Eye (tissue), 1 donor: ENCODE measurements at regions not wholly inside any gene's neighbourhood (a gene's known extent, or its start where the extent isn't known, plus 50 kb on each side); places are given as distances from the start of the nearest gene placed in this dataset.

ENCODE experiments used
- DNase-seq: peaks from one replicate; pipeline ENCODE4 v3.0.0-alpha.2; 2015

DNA sequence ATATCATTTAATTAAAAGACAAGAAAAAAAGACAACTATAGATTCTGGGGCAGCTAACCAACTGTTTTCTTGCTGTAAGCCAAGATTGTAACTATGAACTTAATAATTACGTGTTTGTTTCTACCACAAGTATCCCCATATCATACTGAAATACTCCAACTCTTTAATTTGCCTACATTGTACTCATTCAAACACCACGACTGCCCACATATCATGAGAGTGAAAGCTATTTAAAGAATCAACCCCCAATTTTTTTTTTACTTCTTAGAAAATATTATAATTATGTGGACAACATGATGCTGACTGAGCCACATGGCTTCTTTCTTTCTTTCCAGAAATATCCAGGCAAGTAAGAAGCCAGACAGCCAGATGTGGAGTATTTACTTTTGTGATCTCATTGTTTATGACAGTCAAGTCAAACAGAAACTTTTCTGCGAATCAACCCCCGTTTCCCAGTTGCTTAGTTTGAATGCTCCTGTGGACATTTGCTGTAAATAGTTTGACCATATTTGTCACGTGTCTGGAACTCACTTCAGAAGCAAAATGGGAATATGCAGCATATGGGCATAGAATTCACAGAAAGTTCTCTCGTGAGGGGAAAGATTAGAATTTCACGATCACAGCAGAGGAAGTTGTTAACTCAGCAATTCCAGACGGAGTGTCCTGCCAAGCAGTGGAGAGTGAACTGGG is 126.8 kb upstream of the PSMD7 start:
- DNase-seq = peak; percentile 48

GRCh38 chr16:74169066-74169465 is 127.5 kb upstream of the PSMD7 start:
- DNase-seq = no peak

DNA sequence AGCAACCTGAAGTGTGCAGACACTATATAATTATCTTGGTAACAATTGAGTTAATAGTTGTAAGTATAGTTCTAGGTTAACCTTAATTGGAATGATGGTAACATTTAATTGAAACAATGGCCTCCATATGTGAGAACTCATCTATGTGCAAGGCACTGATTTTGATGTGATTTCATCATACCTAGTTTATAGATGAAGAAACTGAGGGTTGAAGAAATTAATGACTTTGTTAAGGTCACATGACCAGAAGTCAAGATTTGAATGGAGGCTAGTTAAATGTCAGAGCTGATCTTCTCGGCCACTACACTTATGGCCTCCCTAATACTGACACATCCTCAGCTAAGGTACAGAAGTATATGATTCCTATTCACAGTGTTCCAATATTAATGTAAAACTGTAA is 128.2 kb upstream of the PSMD7 start:
- no peak for DNase-seq

GRCh38 chr16:74166456-74166855 is 130.2 kb upstream of the PSMD7 start:
- no peak for DNase-seq

- no peak for DNase-seq
These were observed 131.0 kb upstream of the PSMD7 start for GRCh38 chr16:74165566-74166080.

DNA sequence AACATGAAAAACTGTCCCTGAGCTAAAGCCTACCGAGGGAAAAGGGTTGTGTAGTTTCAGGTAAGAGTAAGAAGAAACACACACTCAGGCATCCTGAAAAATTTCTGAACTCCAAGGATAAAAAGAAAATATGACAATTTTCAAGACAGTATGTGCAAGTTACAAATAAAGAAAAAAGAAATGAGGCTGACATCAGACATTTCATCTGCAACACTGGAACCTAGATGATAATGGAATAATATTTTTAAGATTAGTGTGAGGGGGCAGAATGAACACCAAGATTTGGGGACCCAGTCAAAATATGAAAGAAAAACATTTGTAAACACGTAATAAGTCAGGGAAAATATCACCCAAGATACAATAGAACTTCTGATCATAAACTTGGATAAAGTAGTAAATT is 135.9 kb upstream of the PSMD7 start:
- DNase-seq = no peak

DNA sequence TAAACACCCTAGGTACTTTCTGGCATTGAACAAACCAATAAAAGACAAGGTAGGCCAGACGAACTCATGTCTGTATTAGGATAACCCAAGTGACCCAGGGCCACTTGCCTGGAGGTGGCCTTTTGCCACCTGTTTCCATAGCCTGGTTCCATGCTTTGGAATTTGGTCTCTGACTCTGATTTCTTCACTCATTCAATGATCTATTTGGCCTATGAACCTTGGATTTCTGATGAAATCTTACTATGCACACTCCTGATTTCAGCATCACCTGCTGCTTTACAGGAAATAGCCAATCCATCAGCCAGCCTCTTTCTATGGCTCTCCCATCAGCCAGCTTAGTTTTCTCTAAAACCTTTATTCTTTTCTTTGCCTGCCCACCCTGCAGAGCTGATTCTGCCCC is 142.8 kb upstream of the PSMD7 start:
- DNase-seq = no peak

- DNase-seq = no peak
These were observed 150.0 kb upstream of the PSMD7 start for GRCh38 chr16:74146643-74147042.

GRCh38 chr16:74143171-74143570 is 153.4 kb upstream of the PSMD7 start:
- no peak for DNase-seq

DNA sequence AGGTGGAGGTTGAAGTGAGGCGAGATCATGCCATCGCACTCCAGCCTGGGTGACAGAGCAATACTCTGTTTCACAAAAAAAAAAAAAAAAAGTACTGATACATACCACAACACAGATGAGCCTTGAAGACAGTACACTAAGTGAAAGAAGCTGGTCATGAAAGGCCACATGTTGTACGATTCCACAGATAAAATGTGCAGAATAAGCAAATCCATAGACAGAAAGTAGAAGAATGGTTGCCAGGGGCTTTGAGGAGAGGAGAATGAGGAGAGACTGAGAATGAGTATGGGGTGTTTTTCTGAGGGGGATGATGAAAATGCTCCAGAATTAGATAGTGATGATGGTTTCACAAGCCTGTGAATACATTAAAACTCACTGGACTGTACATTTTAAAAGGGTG is 155.6 kb upstream of the PSMD7 start:
- no peak for DNase-seq

DNA sequence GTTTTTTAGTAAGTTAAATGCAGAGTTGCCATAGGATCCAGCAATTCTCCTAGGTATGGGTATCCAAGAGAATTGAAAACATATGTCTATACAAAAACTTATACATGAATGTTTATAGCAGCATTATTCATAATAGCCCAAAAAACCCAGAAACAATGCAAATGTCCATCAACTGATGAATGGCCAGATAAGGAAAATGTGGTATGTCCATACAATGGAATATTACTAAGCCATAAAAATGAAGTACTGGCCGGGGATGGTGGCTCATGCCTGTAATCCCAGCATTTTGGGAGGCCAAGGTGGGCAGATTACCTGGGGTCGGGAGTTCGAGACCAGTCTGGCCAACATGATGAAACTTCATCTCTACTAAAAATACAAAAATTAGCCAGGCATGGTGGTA is 156.1 kb upstream of the PSMD7 start:
- DNase-seq = no peak

DNA sequence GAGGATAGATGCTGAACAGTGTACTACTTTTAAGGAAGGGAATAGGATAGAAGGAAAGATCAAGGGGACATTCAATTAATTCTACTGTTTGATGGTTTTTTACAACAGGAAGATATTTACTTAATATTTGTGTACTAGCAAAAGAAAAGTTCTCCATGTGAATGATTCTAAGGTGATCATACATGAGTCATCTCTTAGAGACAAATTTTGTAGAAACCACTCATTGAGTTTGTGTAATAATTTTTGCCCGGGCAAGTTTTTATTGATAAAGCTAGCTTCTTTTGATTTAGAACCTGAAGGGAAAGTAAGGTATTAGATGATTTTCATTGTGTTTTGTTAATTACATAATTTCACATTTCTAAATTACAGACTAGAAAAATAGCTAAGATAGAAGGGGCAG is 172.8 kb upstream of the PSMD7 start:
- DNase-seq = no peak

DNA sequence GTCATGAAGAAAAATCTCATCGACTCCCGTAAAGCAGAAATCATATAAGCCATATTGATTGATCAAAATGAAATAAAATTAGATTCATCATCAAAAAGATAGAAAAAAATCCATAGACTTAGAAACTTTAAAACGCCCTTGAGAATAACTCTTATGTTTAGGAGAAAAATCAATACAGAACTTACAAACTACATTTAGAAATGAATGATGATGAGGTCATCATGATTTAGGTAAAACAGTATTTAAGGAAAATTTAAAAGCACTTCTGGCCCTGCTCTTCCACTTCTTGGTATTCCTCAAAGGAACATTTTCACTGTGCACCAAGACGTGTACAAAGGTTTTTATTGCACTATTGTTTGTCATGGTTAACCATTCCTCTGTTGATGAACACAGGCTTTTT is 173.4 kb upstream of the PSMD7 start:
- no peak for DNase-seq

DNA sequence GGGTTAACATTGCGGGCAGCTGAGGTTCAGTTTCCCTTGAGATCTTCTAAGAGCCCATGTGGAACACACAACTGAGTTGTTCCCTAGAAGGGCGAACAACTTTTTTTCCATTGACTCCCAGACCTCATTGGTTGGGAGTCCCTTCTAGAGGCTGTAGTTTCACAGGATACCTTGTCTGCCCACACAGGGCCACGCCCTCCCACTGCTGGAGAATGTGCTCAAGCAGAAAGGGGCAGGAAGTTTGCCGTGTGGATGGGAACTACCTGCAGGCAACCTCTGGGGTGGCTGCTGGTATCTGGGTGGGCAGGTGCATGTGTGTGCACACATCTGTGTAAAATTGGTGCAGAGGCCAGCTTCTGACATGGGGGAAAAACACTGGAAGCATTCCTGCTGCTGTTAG is 178.8 kb upstream of the PSMD7 start:
- DNase-seq = no peak

DNA sequence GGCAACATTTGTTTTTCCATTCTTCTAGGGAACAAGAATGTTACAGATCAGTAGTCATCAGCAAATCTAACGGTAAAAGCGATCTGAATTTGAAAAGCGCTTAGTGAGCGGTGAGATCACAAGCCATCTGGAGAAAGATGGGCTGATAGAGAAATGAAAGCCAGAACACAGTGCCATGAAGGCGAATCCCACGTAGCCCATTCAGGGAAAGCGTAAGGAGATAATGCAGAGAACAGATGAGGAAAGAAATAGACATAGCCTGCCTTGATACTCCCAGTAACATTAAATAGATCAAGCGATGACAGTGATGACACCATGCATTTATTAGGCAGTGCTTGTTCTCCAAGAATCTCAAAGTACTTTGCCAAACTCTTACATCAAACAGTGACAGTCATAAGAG is 183.1 kb upstream of the PSMD7 start:
- no peak for DNase-seq

GRCh38 chr16:74111456-74111982 is 185.1 kb upstream of the PSMD7 start:
- peak; percentile 64 for DNase-seq

GRCh38 chr16:74107795-74108610 is 188.6 kb upstream of the PSMD7 start:
- peak; percentile 24 for DNase-seq

DNA sequence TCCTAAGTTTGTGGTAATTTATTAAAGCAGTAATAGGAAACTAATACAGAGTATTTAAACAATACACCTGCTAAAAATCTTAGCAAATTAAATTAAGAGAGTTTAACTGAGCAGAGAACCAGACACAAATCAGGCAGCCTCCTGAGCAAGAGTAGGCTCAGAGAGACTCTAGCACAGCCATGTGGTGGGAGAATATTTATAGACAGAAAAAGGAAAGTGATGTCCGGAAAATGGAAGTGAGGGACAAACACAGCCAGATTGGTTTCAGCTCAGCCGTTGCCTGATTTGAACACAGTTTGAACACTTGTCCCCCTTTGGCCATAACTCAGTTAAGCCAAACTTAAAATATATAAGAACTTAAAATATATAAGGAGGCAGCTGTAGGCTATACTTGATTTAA is 192.6 kb upstream of the PSMD7 start:
- DNase-seq = no peak

- peak; percentile 24 for DNase-seq
These were observed 195.1 kb upstream of the PSMD7 start for GRCh38 chr16:74101379-74102137.

GRCh38 chr16:74100395-74101326 is 196.0 kb upstream of the PSMD7 start:
- DNase-seq = peak; percentile 48

- no peak for DNase-seq
These were observed 197.1 kb upstream of the PSMD7 start for GRCh38 chr16:74099530-74099929.

DNA sequence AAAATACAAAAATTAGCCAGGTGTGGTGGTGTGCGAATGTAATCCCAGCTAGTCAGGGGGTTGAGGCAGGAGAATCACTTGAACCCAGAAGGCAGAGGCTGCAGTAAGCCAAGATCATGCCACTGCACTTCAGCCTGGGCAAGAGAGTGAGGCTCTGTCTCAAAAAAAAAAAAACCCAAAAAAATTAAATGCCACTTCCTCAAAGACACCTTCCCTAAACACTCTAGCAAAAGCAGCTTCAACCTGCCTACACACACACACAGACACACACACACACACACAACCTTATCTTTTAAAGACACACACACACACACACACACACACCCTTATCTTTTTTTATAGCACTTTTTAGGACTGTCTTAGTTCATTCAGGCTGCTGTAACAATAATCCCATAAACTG is 201.7 kb upstream of the PSMD7 start:
- DNase-seq = no peak
